B cell (primary cell): ENCODE measurements at regions not wholly inside any gene's neighbourhood (a gene's known extent, or its start where the extent isn't known, plus 50 kb on each side); places are given as distances from the start of the nearest gene placed in this dataset.

Experiments used
- ATAC-seq: fragments of 200-7000 bp; cut with Tn5 transposase; one replicate; pipeline ENCODE4 v1.10.0; 2021; ENCODE audit warnings: low read depth, mild to moderate bottlenecking, moderate number of reproducible peaks, moderate library complexity
- CTCF ChIA-PET: fragments of 350-600 bp; sonication (Branson Sonifier 250); formaldehyde crosslinking; loops from one replicate; lab custom pipeline; 2021; ENCODE audit warnings: antibody characterized with exemption, inconsistent platforms; lab: Charles Lee
- POLR2A ChIA-PET: fragments of 350-600 bp; sonication (Branson Sonifier 250); formaldehyde crosslinking; loops from one replicate; lab custom pipeline; 2021; ENCODE audit warnings: antibody characterized with exemption; lab: Charles Lee
- DNase-seq: peaks from one replicate; pipeline ENCODE4 v3.0.0; 2013
- H2AFZ ChIP-seq: 2 replicates; pipeline ENCODE4 v1.6.1; 2012; ENCODE audit warnings: mild to moderate bottlenecking, low read depth, low read length; ENCODE audit not compliant: insufficient read depth, poor library complexity, severe bottlenecking
- H3K27ac ChIP-seq, 2 donors: 1 replicate in 1 of 2; 2 replicates in 1 of 2; pipeline ENCODE4 v1.5.1; 2012 to 2013; ENCODE audit warnings: low read length in 2 of 2, mild to moderate bottlenecking in 2 of 2, moderate library complexity in 1 of 2
- H3K27me3 ChIP-seq, 4 experiments: fragments of 200-600 bp in 1 of 4; sonication (generic) in 1 of 4; replicated peaks in 1 of 4; 1 replicate in 2 of 4; 2 replicates in 2 of 4; pipeline versions ENCODE4 v1.6.1 to v1.7.0; 2013 to 2016; ENCODE audit warnings: low read length in 3 of 4, mild to moderate bottlenecking in 2 of 4, mixed read lengths in 1 of 4, moderate library complexity in 1 of 4; ENCODE audit not compliant: insufficient read depth in 4 of 4, control insufficient read depth in 3 of 4; ENCODE audit errors: control extremely low read depth in 1 of 4
- H3K36me3 ChIP-seq, 2 experiments: replicated peaks in 1 of 2; 1 replicate in 1 of 2; 2 replicates in 1 of 2; pipeline versions ENCODE4 v1.6.1 to v1.7.1; 2013; ENCODE audit warnings: low read length in 1 of 2; ENCODE audit not compliant: insufficient read depth in 2 of 2, control insufficient read depth in 1 of 2; ENCODE audit errors: control extremely low read depth in 1 of 2, extremely low read depth in 1 of 2
- H3K4me1 ChIP-seq, 2 donors: fragments of 200-600 bp in 1 of 2; sonication (generic) in 1 of 2; 1 replicate in 1 of 2; 2 replicates in 1 of 2; pipeline versions ENCODE4 v1.5.1 to v1.6.1; 2013 to 2017; ENCODE audit warnings: low read length in 2 of 2; ENCODE audit not compliant: control insufficient read depth in 2 of 2, insufficient read depth in 2 of 2
- H3K4me2 ChIP-seq: replicated peaks from 2 replicates; pipeline ENCODE3; 2012; ENCODE audit warnings: mild to moderate bottlenecking, low read depth, low read length; ENCODE audit not compliant: poor library complexity, severe bottlenecking
- H3K4me3 ChIP-seq, 5 experiments: fragments of 200-600 bp in 1 of 5; sonication (generic) in 1 of 5; 1 replicate in 3 of 5; 2 replicates in 2 of 5; pipeline versions ENCODE4 v1.5.1 to v1.7.0; 2011 to 2016; ENCODE audit warnings: low read length in 4 of 5, mild to moderate bottlenecking in 4 of 5, low read depth in 2 of 5, control low read depth in 1 of 5, moderate library complexity in 1 of 5; ENCODE audit not compliant: insufficient read depth in 1 of 5; ENCODE audit errors: control extremely low read depth in 1 of 5, extremely low read depth in 1 of 5
- H3K79me2 ChIP-seq: fragments of 200-600 bp; sonication (generic); one replicate; pipeline ENCODE4 v1.6.0; 2016; ENCODE audit warnings: low read length; ENCODE audit not compliant: control insufficient read depth, insufficient read depth
- H3K9ac ChIP-seq: fragments of 200-600 bp; sonication (generic); 2 replicates; pipeline ENCODE4 v1.6.1; 2017; ENCODE audit warnings: mild to moderate bottlenecking, low read length, moderate library complexity
- H3K9me3 ChIP-seq, 3 donors: one replicate each; pipeline versions ENCODE4 v1.6.1 to v1.7.1; 2013; ENCODE audit warnings: low read length in 2 of 3; ENCODE audit not compliant: control insufficient read depth in 2 of 3, insufficient read depth in 1 of 3; ENCODE audit errors: control extremely low read depth in 1 of 3
- H4K20me1 ChIP-seq: 2 replicates; pipeline ENCODE4 v1.6.0; 2012; ENCODE audit warnings: mild to moderate bottlenecking, low read length; ENCODE audit not compliant: insufficient read depth, control insufficient read depth, poor library complexity, severe bottlenecking
- H3K27ac Mint-ChIP-seq: one replicate; pipeline ENCODE4 v1.8.0; 2021; ENCODE audit warnings: mixed read lengths
- H3K27me3 Mint-ChIP-seq: one replicate; pipeline ENCODE4 v1.8.0; 2021; ENCODE audit warnings: mixed read lengths
- H3K4me1 Mint-ChIP-seq: one replicate; pipeline ENCODE4 v1.8.0; 2021; ENCODE audit warnings: mixed read lengths
- H3K4me3 Mint-ChIP-seq: one replicate; pipeline ENCODE4 v1.8.0; 2021; ENCODE audit warnings: mixed read lengths
- H3K9me3 Mint-ChIP-seq: one replicate; pipeline ENCODE4 v1.8.0; 2022; ENCODE audit warnings: mixed read lengths; ENCODE audit not compliant: insufficient read depth
- CTCF ChIP-seq: fragments of 200-600 bp; IDR thresholded peaks from one replicate; pipeline ENCODE4 v1.8.0; 2022; ENCODE audit warnings: antibody characterized with exemption, mild to moderate bottlenecking
- EZH2 ChIP-seq: IDR thresholded peaks from 2 replicates; pipeline ENCODE4 v1.6.1; 2012; ENCODE audit warnings: borderline replicate concordance, low read depth, mild to moderate bottlenecking, moderate library complexity, low read length; ENCODE audit not compliant: insufficient read depth, poor library complexity, severe bottlenecking
- WGBS: methylation state at CpG from one replicate; pipeline ENCODE4 v1.1.5; 2013; ENCODE audit warnings: missing lambda C conversion rate; ENCODE audit not compliant: insufficient coverage; 5-methylcytosine and 5-hydroxymethylcytosine counted together
- intact Hi-C: fragments of 100-400 bp; cut with micrococcal nuclease; formaldehyde crosslinking; loops from one replicate; pipeline ENCODE4 v1.10.0; 2022

GRCh38 chr5:30357371-30357770, 836.1 kb upstream of the CDH6 start:
- POLR2A ChIA-PET: no interaction called here

GRCh38 chr5:30355675-30356074, 837.8 kb upstream of the CDH6 start:
- no peak overlapping the region for H2AFZ ChIP-seq
- no peak for ATAC-seq
- no peak for DNase-seq
- no peak overlapping the region for H3K9ac ChIP-seq
- no peaks in the 10 kb centered on the region for H3K79me2 ChIP-seq
- TF ChIP-seq EZH2 (no peak), CTCF (no peak)
- H3K27ac ChIP-seq: no peak overlapping the region
- ChIA-PET CTCF (no interaction called here), POLR2A (no interaction called here)
- no peaks in the 10 kb centered on the region for H3K9me3 ChIP-seq
- no peaks in the 10 kb centered on the region for H4K20me1 ChIP-seq
- H3K4me3 ChIP-seq: no peak overlapping the region
- no peaks in the 10 kb centered on the region for H3K4me1 ChIP-seq
- H3K27ac Mint-ChIP-seq: no peak overlapping the region
- H3K4me2 ChIP-seq: no peak overlapping the region
- no peaks in the 10 kb centered on the region for H3K27me3 Mint-ChIP-seq
- H3K4me1 Mint-ChIP-seq: no peaks in the 10 kb centered on the region
- H3K4me3 Mint-ChIP-seq: no peak overlapping the region
- intact Hi-C loops: no loop called here
- no CpG with 5 or more reads among the region's 5 CpGs for WGBS
- H3K36me3 ChIP-seq: no peaks in the 10 kb centered on the region
- H3K27me3 ChIP-seq: no peaks in the 10 kb centered on the region
- no peaks in the 10 kb centered on the region for H3K9me3 Mint-ChIP-seq

More at GRCh38 chr5:30357371-30357770, 836.1 kb upstream of the CDH6 start:
- DNase-seq (no peak), ATAC-seq (no peak)
- H3K4me2 ChIP-seq: no peak overlapping the region
- H3K9me3 ChIP-seq: no peaks in the 10 kb centered on the region
- no peak overlapping the region for H2AFZ ChIP-seq
- Mint-ChIP-seq H3K27ac (no peak overlapping the region), H3K4me3 (no peak overlapping the region), H3K27me3 (no peaks in the 10 kb centered on the region), H3K4me1 (no peaks in the 10 kb centered on the region), H3K9me3 (no peaks in the 10 kb centered on the region)
- H3K27ac ChIP-seq: no peak overlapping the region
- H3K4me3 ChIP-seq: no peak overlapping the region
- CTCF ChIA-PET: no interaction called here
- intact Hi-C loops: no loop called here
- no peaks in the 10 kb centered on the region for H4K20me1 ChIP-seq
- no peak overlapping the region for H3K9ac ChIP-seq
- H3K79me2 ChIP-seq: no peaks in the 10 kb centered on the region
- H3K4me1 ChIP-seq: no peaks in the 10 kb centered on the region
- H3K27me3 ChIP-seq: no peaks in the 10 kb centered on the region
- no peaks in the 10 kb centered on the region for H3K36me3 ChIP-seq
- no CpG with 5 or more reads among the region's 1 CpG for WGBS
- no peak for TF ChIP-seq CTCF
- no peak for TF ChIP-seq EZH2
